GM18873 (cell line): ENCODE measurements at regions not wholly inside any gene's neighbourhood (a gene's known extent, or its start where the extent isn't known, plus 50 kb on each side); places are given as distances from the start of the nearest gene placed in this dataset.

Experiments used
- ATAC-seq: cut with Tn5 transposase; IDR thresholded peaks from one replicate; pipeline ENCODE4 v1.9.1; 2021; ENCODE audit warnings: mild to moderate bottlenecking, moderate library complexity, moderate number of reproducible peaks; ENCODE audit not compliant: unreplicated experiment, low FRiP score

DNA sequence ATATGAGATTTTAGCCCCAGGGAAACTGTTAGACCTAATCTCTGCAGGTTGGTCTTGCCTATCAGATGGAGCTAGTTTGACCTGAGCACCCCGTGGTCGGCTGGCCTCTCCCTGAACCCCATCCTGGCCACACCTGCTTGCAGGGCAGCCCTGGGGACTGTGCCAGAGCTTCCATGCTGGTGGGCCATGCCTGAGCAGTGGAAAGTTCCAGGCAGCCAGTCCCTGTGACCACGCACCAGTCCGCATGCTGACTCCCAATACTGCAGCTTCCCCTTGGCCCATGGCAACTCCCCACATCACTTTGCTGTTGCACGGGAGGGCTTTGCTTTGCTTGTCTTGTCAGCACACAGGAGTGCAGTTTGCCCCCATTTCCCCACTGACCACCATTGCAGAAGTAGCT lies 427.8 kb upstream of the SEMA3D start:
- ATAC-seq: no peak

DNA sequence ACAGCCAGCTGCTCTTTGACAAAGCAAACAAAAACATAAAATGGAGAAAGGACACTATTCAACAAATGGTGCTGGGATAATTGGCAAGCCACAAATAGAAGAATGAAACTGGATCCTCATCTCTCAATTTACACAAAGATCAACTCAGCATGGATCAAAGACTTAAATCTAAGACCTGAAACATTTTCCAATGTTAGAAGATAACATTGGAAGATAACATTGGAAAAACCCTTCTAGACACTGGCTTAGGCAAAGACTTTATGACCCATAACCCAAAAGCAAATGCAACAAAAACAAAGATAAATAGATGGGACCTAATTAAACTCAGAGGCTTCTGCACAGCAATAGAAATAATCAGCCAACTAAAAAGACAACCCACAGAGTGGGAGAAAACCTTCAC lies 425.7 kb upstream of the SEMA3D start:
- no peak for ATAC-seq

DNA sequence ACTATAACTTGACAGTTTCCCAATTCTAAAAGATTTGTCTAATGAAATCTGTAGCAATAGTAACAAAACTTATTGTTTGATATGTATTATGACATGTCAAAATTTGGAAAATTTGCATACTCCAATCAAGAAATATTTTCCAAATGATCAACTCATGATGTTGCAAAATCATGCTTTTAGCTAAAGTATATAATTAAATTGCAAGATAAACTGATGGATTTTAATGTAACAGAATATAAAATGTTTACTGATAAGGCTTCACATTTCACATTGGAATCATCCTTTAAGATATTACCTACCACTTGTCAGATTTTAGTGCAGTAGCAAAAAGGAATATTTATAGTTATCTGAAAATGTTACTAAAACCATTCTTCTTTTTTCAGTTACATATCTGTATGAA lies 421.9 kb upstream of the SEMA3D start:
- ATAC-seq: no peak

- ATAC-seq: no peak
Observed at GRCh38 chr7:85602196-85602595, 415.3 kb upstream of the SEMA3D start.

GRCh38 chr7:85600395-85600794 lies 413.5 kb upstream of the SEMA3D start:
- ATAC-seq: no peak

- ATAC-seq: no peak
Observed at GRCh38 chr7:85596827-85597226, 410.0 kb upstream of the SEMA3D start.

- ATAC-seq: no peak
Observed at GRCh38 chr7:85595750-85596178, 408.9 kb upstream of the SEMA3D start.

- ATAC-seq: no peak
Observed at GRCh38 chr7:85593355-85593754, 406.5 kb upstream of the SEMA3D start.

DNA sequence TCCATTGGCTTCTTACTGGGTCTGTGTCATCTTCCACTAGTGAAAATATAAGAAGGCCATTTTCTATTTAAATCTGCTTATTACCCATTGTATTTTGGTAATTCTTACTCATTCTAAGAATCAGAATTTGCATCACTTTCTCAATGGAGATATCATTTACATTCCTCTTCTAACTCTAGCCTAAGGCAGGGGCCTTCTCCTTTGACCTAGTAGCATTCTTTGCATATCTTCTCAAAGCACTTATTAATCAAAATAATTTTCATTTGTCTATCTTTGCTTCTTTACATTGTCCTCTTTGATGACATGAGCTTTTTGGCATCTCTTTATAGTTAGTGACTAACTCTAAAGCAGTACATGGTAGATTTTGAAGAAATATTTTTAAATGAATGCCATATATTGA lies 400.9 kb upstream of the SEMA3D start:
- ATAC-seq: no peak

DNA sequence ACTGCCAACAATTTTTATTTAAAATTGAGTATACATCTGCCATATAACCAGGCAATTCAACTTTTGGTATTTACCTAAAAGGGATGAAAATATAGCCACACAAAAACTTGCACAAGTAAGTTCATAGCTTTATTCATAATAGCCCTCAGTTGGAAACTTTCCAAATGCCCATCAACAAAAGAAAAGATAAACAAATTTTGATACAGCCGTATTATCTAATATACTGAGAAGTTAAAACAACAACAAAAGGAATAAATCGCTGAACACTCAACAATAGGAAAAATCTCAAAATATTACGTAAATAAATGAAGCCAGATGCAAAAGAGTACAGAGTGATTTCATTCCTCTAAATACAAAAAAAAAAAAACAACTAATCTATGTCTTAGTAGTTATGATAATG lies 399.2 kb upstream of the SEMA3D start:
- no peak for ATAC-seq

DNA sequence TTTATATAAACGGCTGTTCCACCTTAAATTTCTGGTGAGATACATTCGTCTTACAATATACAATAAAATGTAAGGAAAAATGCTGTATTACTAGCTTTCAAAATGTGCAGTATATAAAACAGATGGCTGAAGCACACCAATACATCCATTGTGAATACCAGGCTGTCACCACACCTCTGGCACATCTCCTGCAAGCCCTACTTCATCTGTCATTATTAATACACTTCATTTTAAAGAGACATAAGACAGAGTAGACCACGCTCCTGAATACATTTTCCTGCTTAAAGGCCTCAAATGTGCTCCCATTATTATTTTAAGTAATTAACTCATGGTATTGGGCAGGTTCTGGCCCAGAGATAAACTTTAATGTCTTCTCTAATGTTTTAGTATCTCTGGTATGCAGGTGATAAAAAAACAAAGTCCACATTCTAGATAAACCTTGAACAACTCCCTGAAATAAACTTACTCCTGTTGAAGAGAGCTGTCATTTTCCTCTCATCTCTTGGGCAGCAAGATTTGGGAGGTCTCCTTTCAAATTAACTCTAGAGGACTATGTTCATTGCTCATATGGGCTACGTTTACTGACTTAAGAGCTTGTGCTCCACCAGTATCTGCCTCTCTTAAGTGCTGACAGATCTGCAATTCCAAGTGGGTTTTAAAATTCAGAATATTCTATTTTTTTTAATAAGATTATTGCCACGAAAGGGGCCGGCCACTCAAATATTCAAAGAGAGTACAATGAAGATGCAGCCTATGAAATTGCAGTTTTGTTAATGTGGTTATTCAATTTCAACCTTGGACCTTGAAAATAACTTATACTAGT lies 396.5 kb upstream of the SEMA3D start:
- ATAC-seq: no peak

- no peak for ATAC-seq
Observed at GRCh38 chr7:85573844-85574243, 387.0 kb upstream of the SEMA3D start.

DNA sequence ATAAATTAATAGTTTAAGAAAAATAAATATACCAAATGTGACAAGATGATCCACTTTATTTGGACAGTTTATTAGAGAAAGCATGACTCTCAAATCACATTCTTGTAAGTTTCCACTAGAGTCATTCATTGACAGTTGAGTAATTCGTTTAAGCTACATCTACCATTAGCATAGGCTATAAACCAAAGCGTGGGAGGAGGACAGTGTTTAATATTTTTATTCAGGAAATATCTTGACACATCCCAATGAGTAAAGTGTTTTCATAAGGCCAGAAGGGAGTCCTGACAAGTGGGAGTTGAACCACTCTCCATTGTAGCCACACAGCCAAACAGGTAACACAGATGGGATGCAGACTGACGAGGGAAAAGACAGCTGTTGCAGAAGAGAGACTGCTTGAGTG lies 386.5 kb upstream of the SEMA3D start:
- no peak for ATAC-seq

GRCh38 chr7:85570898-85571297 lies 384.0 kb upstream of the SEMA3D start:
- no peak for ATAC-seq

DNA sequence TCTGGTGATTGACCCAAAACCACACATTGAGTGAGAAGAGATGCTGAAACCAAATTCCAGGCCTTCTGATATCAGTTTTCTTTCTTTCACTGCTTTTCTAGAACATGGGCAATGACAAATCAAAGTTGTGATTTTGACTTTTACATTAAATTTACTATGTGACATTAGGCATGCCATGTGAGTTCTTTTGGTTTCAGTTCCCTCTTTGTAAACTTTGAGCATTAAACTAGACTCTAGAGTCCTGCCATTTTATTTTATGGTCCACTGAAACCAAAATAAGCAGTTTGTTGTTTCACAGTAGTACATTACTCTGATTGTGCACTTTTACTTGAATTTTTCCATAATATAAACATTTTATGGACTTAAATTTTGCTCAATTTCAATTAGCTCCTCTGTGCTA lies 381.1 kb upstream of the SEMA3D start:
- no peak for ATAC-seq

DNA sequence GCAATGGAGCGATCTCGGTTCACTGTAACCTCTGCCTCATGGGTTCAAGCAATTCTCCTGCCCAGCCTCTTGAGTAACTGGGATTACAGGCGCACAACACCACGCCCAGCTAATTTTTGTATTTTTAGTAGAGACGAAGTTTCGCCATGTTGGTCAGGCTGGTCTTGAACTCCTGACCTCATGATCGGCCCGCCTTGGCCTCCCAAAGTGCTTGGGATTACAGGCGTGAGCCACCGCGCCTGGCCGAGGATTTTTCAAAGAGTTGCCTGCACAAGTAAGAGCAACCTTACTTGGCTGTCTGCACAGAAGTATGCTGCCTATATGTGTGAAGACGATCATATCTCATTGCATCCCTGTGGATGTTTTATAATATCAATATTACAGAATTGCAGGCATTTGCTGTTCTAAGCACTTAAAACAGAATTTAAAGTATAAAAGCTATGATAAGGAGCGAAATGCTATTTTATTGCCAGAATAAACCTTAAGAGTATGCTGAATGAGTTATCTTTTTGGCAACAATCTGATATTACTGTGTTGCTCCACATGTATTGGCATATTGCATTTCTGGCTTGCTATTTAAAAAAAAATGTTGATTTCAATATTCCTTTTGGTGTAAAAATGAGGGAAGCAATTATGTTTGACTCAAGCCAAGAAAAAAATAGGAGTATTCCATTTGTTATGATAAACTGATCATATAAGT lies 379.4 kb upstream of the SEMA3D start:
- no peak for ATAC-seq

- no peak for ATAC-seq
Observed at GRCh38 chr7:85565276-85565675, 378.4 kb upstream of the SEMA3D start.

- ATAC-seq: no peak
Observed at GRCh38 chr7:85564861-85565260, 378.0 kb upstream of the SEMA3D start.

DNA sequence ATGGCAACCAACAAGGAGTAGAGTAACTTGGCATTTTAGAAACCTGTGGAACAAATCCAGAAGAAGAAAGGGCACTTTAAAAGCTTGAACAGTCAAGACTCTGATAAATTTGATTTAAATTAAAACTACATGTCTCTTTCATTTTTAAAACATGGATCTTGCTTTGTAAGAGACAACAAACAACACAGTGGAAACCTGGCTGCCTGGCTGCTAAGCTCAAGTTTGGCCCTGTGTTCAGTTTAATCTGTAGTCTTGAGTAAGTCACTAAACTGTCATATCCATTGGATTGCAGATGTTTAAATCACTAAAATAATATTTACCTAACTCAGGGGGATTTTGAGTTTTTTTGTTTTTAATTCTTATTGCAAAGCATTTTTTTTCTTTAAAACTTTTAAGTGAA lies 374.9 kb upstream of the SEMA3D start:
- ATAC-seq: no peak

DNA sequence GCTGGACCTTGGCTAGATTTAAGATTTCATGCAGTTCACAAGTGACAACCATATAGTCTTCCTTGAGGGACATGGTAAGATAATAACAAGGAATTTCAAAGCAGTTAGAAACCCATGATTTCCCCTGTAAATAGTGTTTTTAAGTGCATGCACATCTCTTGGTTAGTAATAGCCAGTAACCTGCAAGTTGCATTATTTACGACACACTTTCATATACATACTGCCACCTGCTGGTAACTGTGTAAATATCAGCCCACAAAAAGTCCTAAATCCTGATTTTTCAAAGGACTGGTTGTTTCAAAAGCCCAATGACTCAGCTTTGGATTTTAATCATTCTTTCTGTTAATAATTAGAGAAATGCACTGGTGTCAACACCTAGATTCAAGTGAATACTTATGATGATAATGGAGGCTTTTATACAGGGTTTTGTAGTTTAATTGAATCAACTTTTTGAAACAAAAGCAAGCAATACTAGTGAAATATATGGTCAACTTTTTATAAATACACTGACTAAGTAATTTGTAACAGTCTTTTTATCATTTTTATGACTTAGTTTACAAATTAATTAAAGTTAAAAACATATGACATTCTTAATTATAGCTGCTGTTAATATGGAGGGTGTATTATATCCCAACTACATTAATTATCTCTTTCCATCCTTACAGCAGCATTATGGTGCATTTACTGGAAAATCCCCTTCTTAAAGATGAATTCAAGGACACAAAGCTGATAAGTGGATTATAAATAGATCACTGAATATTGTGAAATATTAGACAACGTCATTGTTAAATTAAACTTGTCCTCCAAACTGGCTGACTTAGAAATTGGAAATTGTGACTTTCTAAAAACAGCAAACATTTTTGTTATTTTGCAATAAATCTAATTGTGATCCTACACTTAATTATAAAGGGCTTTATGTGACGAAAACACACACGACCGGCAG lies 367.7 kb upstream of the SEMA3D start:
- ATAC-seq: peak; percentile 77
